ENCODE measurements at regions not wholly inside any gene's neighbourhood (a gene's known extent, or its start where the extent isn't known, plus 50 kb on each side); places are given as distances from the start of the nearest gene placed in this dataset.
"Not testable (repeated sequence)": the region's sequence is repeated elsewhere in the genome, so short reads cannot be mapped to it uniquely, and the experiment has no call there.

DNA sequence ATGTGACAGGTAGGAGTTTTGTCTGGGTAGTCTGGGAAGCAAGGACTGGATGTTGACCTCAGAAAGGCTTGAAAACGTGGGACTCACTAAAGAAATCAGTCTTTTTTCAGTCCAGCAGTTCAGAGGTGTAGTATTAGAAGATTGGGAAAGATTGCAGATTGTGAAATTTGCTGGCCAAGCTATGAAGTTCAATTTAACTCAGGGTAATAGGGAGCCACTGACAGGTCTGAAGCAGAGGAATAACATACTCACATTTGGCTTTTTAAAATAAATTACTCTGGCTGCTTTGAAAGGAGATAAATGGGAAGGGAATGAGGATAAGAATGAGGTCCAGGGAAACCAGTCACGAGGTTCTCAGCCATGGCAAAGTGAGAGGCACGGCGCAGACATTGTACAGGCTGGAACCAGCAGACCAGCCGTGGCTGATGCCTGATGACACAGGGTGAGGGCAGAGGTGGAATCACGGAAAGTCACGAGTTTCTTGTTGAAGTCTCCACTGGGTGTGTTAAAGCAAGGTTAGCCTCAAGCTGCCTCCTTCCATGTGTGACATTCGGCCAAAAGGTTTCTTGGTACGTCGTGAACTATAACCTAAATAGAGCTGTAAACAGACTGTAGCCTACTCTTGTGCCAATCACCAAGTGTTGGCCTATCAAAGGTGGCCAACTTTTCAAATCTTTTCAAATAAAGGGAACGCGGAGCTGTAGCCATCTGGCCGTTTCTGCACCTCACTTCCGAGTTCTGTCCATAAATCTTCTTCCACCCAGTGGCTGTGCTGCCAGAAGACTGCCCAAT is 377.6 kb downstream of the IRS2 start:
- in situ Hi-C loops (cut with MboI; ENCODE audit: low sequenced_read_pairs): no loop called here

GRCh38 chr13:109406376-109406992 is 379.9 kb downstream of the IRS2 start:
- in situ Hi-C loops (cut with MboI; ENCODE audit: low sequenced_read_pairs): no loop called here

GRCh38 chr13:109403012-109403421 is 383.4 kb downstream of the IRS2 start:
- in situ Hi-C loops (cut with MboI; ENCODE audit: low sequenced_read_pairs): no loop called here

DNA sequence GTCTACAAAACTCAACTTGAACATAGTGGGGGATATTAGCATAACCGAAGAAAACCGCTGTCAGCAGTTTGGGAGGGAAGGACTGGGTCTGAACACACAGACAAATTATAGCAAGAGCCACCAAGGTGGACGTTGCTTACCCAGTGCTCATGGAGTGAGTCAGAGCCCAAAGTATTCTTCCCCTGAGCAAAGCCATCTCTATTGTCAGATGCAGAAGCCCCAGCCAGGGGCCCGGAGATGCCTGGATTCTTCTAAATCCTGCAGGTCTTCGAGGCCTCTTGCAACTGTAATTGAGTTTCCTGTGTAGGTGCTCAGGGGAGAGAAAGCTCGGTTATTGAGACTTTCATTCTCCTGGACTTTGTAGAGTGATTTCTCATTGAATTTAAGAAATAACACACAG is 384.5 kb downstream of the IRS2 start:
- in situ Hi-C loops (cut with MboI; ENCODE audit: low sequenced_read_pairs): no loop called here

- in situ Hi-C loops (cut with MboI; ENCODE audit: low sequenced_read_pairs): no loop called here
Measured at GRCh38 chr13:109401307-109401706, 385.1 kb downstream of the IRS2 start.

DNA sequence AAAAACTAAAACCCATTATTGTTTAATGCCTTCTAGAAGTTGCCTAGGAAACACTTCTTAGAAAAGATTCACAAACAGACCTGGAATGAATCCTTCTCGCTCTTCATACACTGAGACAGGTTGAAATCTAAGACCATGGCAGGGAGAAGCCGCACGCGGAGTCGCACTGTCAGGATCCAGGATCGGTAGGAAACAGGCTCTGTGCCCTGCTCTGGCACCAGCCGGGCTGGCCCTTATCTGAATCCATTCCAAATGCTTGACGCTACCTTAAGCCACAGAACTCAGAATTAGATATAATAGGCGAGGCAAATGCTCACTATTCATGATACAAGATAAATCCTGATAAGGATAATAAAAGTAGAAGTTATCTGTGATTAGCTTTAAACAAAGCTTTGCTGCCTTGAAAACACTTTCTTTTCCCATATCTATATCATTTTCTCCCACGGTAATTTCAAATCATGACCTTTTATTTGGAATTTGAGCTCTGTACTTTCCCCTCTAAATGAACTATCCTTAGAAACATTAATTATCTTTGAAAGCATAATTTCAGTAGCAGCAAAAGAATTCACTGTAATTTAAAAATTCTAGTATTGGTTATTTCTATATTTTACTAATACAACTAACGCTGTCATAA is 385.6 kb downstream of the IRS2 start:
- in situ Hi-C loops (cut with MboI; ENCODE audit: low sequenced_read_pairs): no loop called here

- in situ Hi-C loops (cut with MboI; ENCODE audit: low sequenced_read_pairs): no loop called here
Measured at GRCh38 chr13:109400209-109400608, 386.2 kb downstream of the IRS2 start.

GRCh38 chr13:109398071-109398470 is 388.3 kb downstream of the IRS2 start:
- in situ Hi-C loops (cut with MboI; ENCODE audit: low sequenced_read_pairs): not testable (repeated sequence)

- in situ Hi-C loops (cut with MboI; ENCODE audit: low sequenced_read_pairs): no loop called here
Measured at GRCh38 chr13:109397285-109397684, 389.1 kb downstream of the IRS2 start.

DNA sequence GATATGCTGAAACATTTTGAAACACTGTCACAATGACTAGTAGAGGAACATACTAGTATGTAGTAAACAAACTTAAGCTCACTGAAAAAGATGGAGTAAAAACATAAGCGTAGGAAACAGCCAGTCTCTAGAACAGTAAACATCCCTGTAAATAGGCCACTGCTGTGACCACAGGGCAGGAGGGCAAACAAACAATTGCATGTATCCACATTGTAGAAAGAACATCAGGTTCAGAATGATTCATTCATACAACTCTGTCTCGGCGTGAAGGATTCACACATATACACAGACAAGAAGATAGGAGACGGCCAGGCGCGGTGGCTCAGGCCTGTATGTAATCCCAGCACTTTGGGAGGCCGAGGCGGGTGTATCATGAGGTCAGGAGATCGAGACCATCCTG is 390.1 kb downstream of the IRS2 start:
- in situ Hi-C loops (cut with MboI; ENCODE audit: low sequenced_read_pairs): no loop called here

DNA sequence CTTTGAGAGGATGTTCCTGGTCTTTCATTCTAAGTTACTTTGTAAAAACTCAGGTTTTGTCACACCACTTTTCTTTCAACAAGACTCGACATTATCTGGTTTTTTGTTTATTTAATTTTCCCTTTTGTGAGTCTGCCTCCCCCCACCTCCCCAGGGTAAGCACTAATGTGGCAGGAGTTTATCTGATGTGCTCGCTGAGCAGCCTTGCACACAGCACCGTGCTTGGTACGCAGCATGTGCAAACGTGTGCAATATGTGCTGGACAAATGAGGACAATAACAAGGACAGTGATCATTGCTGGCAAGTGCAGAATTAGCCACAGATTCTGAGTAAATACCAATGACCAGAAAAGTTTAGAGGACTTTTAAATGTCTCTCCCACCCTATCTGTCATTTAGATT is 391.4 kb downstream of the IRS2 start:
- in situ Hi-C loops (cut with MboI; ENCODE audit: low sequenced_read_pairs): no loop called here

DNA sequence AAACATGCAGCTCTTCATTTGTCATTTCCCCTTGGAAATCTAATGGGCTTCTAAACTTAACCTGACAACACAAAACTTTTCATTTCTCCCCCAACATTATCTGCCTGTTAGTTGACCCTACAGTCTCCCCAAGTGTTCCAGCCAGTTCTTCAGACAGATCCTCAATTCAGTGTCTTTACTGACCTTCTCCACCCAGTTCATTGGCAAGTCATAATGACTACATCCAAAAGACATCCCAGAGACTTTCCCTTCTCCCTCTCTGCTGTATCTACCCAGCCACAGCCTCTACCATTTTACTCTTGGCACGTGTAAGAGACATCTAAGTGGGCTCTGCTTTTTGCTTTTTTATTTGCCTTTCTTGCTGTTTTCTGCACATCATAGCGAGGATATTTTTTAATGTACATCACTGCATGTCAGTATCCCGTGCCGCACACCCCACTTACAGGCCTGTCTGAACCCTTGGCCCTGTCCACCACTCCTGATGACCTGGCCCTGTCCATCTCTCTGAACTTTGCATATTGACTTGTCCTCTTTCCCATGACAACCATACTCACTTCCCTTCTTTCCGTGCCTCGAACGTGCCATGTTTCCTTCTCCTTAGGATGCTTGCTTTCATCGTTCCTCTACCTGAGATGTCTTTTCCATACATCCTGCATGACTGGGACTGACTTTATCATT is 391.9 kb downstream of the IRS2 start:
- in situ Hi-C loops (cut with MboI; ENCODE audit: low sequenced_read_pairs): no loop called here

GRCh38 chr13:109393045-109393444 is 393.3 kb downstream of the IRS2 start:
- in situ Hi-C loops (cut with MboI; ENCODE audit: low sequenced_read_pairs): no loop called here

DNA sequence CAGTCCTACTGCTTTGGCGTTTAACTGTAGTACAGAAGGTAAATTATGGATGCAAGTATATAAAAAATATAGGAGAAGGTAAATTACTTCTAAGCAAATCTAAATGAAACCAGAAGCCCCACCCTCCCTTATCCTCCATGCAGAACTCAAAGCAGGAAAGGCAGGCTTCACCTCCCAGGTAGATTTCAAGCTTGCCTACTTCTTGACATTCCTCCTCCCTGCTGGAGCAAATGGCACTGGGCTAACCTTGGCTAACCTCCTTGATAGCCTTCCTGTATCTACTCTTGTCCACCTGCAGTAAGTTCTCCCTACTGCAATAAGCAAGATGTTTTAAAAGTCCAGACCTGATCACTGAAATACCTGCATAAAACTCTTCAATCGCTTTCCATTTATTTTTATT is 396.0 kb downstream of the IRS2 start:
- in situ Hi-C loops (cut with MboI; ENCODE audit: low sequenced_read_pairs): no loop called here

DNA sequence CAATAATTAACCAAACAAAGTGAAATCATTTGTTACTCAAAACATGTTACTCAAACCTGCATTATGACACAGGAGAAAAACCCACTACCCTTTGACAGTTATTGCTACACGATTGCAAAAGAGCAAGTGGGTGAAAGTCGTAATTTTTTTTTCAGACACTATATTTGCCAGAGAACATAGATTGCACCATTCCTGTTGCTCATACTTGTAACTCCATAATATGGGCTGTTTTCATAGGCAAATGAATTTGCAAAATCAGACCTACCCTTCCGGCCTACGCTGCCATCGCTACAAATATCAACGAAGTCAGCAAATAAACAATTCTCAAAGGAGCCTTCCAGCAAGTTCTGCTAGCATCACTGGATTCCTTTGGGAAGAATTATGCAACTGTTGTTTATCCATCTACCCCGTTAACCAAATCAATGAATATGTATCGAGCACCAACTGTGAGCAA is 396.5 kb downstream of the IRS2 start:
- in situ Hi-C loops (cut with MboI; ENCODE audit: low sequenced_read_pairs): no loop called here

DNA sequence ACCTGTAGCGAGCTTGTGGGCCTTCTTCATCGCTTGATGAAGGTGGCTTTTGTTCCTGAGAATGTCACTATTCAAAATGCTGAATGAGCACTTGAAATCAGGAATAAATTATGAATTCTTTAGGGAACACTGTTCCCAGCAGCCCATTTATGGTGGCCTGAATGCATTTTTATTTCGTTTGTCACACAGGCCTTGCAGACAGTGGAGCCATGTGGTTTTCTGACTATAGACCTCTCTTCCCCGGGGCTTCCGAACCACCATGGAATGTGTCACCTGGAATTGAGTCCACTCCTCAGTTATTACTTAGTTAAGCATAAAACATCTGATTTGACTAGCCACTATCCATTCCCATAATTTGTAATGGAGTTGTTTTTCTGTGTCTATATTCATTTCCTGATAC is 396.9 kb downstream of the IRS2 start:
- in situ Hi-C loops (cut with MboI; ENCODE audit: low sequenced_read_pairs): no loop called here

DNA sequence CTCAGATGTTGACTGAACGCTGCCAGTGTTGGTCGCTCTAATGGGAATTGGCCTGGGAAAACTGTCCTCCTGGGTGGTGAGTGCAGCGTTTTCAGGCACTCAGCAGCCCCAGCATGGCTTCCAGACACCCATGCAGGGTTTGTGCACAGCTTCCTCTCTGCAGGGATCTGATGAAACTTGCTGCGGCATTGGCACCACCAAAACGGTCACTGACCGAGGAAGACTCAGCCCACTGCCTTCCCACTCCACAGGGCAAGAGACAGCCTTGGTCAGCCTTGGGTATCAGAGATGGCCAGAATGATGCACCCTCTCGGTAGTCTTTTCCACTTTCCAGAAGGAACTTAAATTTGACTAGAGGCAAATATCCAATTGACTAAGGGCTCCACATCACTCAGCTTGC is 398.9 kb downstream of the IRS2 start:
- in situ Hi-C loops (cut with MboI; ENCODE audit: low sequenced_read_pairs): no loop called here

DNA sequence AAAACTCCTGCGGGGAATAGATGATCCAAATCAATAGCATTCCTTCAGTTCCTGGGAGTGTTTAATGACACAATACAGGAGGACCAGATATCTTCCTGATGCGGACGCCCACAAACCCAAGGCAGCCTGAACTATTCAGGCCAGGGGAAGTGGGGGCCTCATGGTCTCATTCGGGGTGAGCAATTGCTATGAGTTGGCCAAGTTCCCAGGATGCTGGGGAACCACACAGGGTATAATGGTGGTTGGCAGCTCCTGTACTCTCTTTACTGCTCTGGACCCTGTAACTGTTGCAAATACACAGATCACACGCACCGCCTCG is 401.2 kb downstream of the IRS2 start:
- in situ Hi-C loops (cut with MboI; ENCODE audit: low sequenced_read_pairs): no loop called here

GRCh38 chr13:109384491-109385241 is 401.7 kb downstream of the IRS2 start:
- in situ Hi-C loops (cut with MboI; ENCODE audit: low sequenced_read_pairs): no loop called here

- in situ Hi-C loops (cut with MboI; ENCODE audit: low sequenced_read_pairs): no loop called here
Measured at GRCh38 chr13:109383683-109384082, 402.7 kb downstream of the IRS2 start.

Measured in HL-60/S4 (cell line).